ENCODE measurements at regions not wholly inside any gene's neighbourhood (a gene's known extent, or its start where the extent isn't known, plus 50 kb on each side); places are given as distances from the start of the nearest gene placed in this dataset.
A peak's percentile ranks its signal among the peaks of the same experiment; 100 is the strongest.
"Not testable (repeated sequence)": the region's sequence is repeated elsewhere in the genome, so short reads cannot be mapped to it uniquely, and the experiment has no call there.

GRCh38 chr14:37810094-37810801 lies 214.8 kb downstream of the TTC6 start:
- H3K27me3 Mint-ChIP-seq (ENCODE audit: low read depth) = peaks cover 16% of the 10 kb centered on the region
- no peaks in the 10 kb centered on the region for H3K4me1 Mint-ChIP-seq (ENCODE audit: low read depth)
- H3K36me3 Mint-ChIP-seq (ENCODE audit: low read depth) = no peaks in the 10 kb centered on the region
- H3K4me3 Mint-ChIP-seq (ENCODE audit: unreplicated experiment) = no peak overlapping the region
- no peak for DNase-seq (ENCODE audit: low spot score)
- TF ChIP-seq CTCF (IDR thresholded peaks at IDR 0.05) = no peak
- no peaks in the 10 kb centered on the region for H3K9me3 Mint-ChIP-seq (ENCODE audit: low read depth)
- no peak overlapping the region for H3K27ac Mint-ChIP-seq (ENCODE audit: unreplicated experiment)

GRCh38 chr14:37813732-37814131 lies 218.3 kb downstream of the TTC6 start:
- DNase-seq (ENCODE audit: low spot score) = no peak
- no peak for TF ChIP-seq CTCF (IDR thresholded peaks at IDR 0.05)
- H3K27me3 Mint-ChIP-seq (ENCODE audit: low read depth) = peaks cover 18% of the 10 kb centered on the region
- H3K4me1 Mint-ChIP-seq (ENCODE audit: low read depth) = peaks cover 2% of the 10 kb centered on the region
- no peak overlapping the region for H3K27ac Mint-ChIP-seq (ENCODE audit: unreplicated experiment)
- H3K4me3 Mint-ChIP-seq (ENCODE audit: unreplicated experiment) = no peak overlapping the region
- H3K36me3 Mint-ChIP-seq (ENCODE audit: low read depth) = no peaks in the 10 kb centered on the region
- H3K9me3 Mint-ChIP-seq (ENCODE audit: low read depth) = no peaks in the 10 kb centered on the region

- peaks cover 13% of the 10 kb centered on the region for H3K27me3 Mint-ChIP-seq (ENCODE audit: low read depth)
- no peak for TF ChIP-seq CTCF (IDR thresholded peaks at IDR 0.05)
- H3K27ac Mint-ChIP-seq (ENCODE audit: unreplicated experiment) = no peak overlapping the region
- no peaks in the 10 kb centered on the region for H3K9me3 Mint-ChIP-seq (ENCODE audit: low read depth)
- H3K4me1 Mint-ChIP-seq (ENCODE audit: low read depth) = peaks cover 17% of the 10 kb centered on the region
- no peak overlapping the region for H3K4me3 Mint-ChIP-seq (ENCODE audit: unreplicated experiment)
- DNase-seq (ENCODE audit: low spot score) = no peak
- H3K36me3 Mint-ChIP-seq (ENCODE audit: low read depth) = no peaks in the 10 kb centered on the region
Observed at GRCh38 chr14:37816135-37816534, 220.7 kb downstream of the TTC6 start.

GRCh38 chr14:37816743-37817295 lies 221.4 kb downstream of the TTC6 start:
- no peak for TF ChIP-seq CTCF (IDR thresholded peaks at IDR 0.05)
- Mint-ChIP-seq H3K27me3 (ENCODE audit: low read depth) (peaks cover 13% of the 10 kb centered on the region), H3K4me1 (ENCODE audit: low read depth) (peaks cover 17% of the 10 kb centered on the region), H3K9me3 (ENCODE audit: low read depth) (no peaks in the 10 kb centered on the region), H3K27ac (ENCODE audit: unreplicated experiment) (no peak overlapping the region), H3K4me3 (ENCODE audit: unreplicated experiment) (no peak overlapping the region), H3K36me3 (ENCODE audit: low read depth) (no peaks in the 10 kb centered on the region)
- DNase-seq (ENCODE audit: low spot score) = no peak

GRCh38 chr14:37819155-37820015 lies 224.0 kb downstream of the TTC6 start:
- no peaks in the 10 kb centered on the region for H3K9me3 Mint-ChIP-seq (ENCODE audit: low read depth)
- no peaks in the 10 kb centered on the region for H3K36me3 Mint-ChIP-seq (ENCODE audit: low read depth)
- peaks cover 17% of the 10 kb centered on the region for H3K4me1 Mint-ChIP-seq (ENCODE audit: low read depth)
- H3K4me3 Mint-ChIP-seq (ENCODE audit: unreplicated experiment) = no peak overlapping the region
- no peak for TF ChIP-seq CTCF (IDR thresholded peaks at IDR 0.05)
- no peak for DNase-seq (ENCODE audit: low spot score)
- H3K27ac Mint-ChIP-seq (ENCODE audit: unreplicated experiment) = peak overlapping the region; percentile 38
- peaks cover 12% of the 10 kb centered on the region for H3K27me3 Mint-ChIP-seq (ENCODE audit: low read depth)

GRCh38 chr14:37820810-37821209 lies 225.4 kb downstream of the TTC6 start:
- DNase-seq (ENCODE audit: low spot score); H3K4me3 Mint-ChIP-seq (ENCODE audit: unreplicated experiment); H3K9me3 Mint-ChIP-seq (ENCODE audit: low read depth); H3K27ac Mint-ChIP-seq (ENCODE audit: unreplicated experiment); H3K36me3 Mint-ChIP-seq (ENCODE audit: low read depth); H3K27me3 Mint-ChIP-seq (ENCODE audit: low read depth): not testable (repeated sequence)
- peaks cover 26% of the 10 kb centered on the region for H3K4me1 Mint-ChIP-seq (ENCODE audit: low read depth)
